Naive thymus-derived CD8-positive, alpha-beta T cell (primary cell): ENCODE measurements at regions not wholly inside any gene's neighbourhood (a gene's known extent, or its start where the extent isn't known, plus 50 kb on each side); places are given as distances from the start of the nearest gene placed in this dataset.

Experiments used
- ATAC-seq, 2 donors: fragments of 150-1000 bp; cut with Tn5 transposase in 1 of 2; sonication (Bioruptor Pico), chemical (Tn5 transposase) in 1 of 2; 1 replicate in 1 of 2; 2 replicates in 1 of 2; pipeline ENCODE4 v1.10.0; 2021; ENCODE audit warnings: mild to moderate bottlenecking in 2 of 2, moderate library complexity in 2 of 2
- POLR2A ChIA-PET: fragments of 350-600 bp; sonication (Branson Sonifier 250); formaldehyde crosslinking; loops from one replicate; lab custom pipeline; 2021; ENCODE audit warnings: antibody characterized with exemption; lab: Charles Lee
- DNase-seq, 10 donors: peaks; one replicate each; pipeline versions ENCODE4 v3.0.0 to v3.0.0-alpha.2; 2020 to 2022
- H3K27ac Mint-ChIP-seq, 10 donors: one replicate each; pipeline ENCODE4 v1.8.0; 2020 to 2022; ENCODE audit warnings: mild to moderate bottlenecking in 10 of 10, mixed read lengths in 10 of 10, moderate library complexity in 4 of 10, inconsistent platforms in 1 of 10
- H3K27me3 Mint-ChIP-seq, 5 donors: one replicate each; pipeline ENCODE4 v1.8.0; 2021 to 2022; ENCODE audit warnings: mixed read lengths in 5 of 5
- H3K36me3 Mint-ChIP-seq, 3 donors: one replicate each; pipeline ENCODE4 v1.8.0; 2020 to 2022; ENCODE audit warnings: mixed read lengths in 3 of 3, mild to moderate bottlenecking in 2 of 3, inconsistent platforms in 1 of 3
- H3K4me1 Mint-ChIP-seq, 4 donors: one replicate each; pipeline ENCODE4 v1.8.0; 2021 to 2022; ENCODE audit warnings: mixed read lengths in 4 of 4
- H3K4me3 Mint-ChIP-seq, 10 donors: one replicate each; pipeline ENCODE4 v1.8.0; 2020 to 2022; ENCODE audit warnings: mild to moderate bottlenecking in 10 of 10, mixed read lengths in 10 of 10, moderate library complexity in 6 of 10, inconsistent platforms in 1 of 10
- H3K9me3 Mint-ChIP-seq, 9 donors: one replicate each; pipeline ENCODE4 v1.8.0; 2020 to 2022; ENCODE audit warnings: mixed read lengths in 9 of 9, mild to moderate bottlenecking in 3 of 9, inconsistent platforms in 1 of 9, moderate library complexity in 1 of 9

- ATAC-seq (no peak), DNase-seq (no peak)
- no peaks in the 10 kb centered on the region for H3K36me3 Mint-ChIP-seq
- H3K9me3 Mint-ChIP-seq: no peaks in the 10 kb centered on the region
- H3K4me3 Mint-ChIP-seq: no peak overlapping the region
- H3K27me3 Mint-ChIP-seq: peaks cover 10 to 41% (median 20%) of the 10 kb centered on the region in 5 donors
- POLR2A ChIA-PET: no interaction called here
- H3K4me1 Mint-ChIP-seq: peaks cover 0 to 2% (median 0%) of the 10 kb centered on the region in 4 donors
- H3K27ac Mint-ChIP-seq: no peak overlapping the region
These were observed 52.3 kb upstream of the FAM89A start for GRCh38 chr1:231092380-231092779.

GRCh38 chr1:231091831-231092301 is 51.8 kb upstream of the FAM89A start:
- no peaks in the 10 kb centered on the region for H3K36me3 Mint-ChIP-seq
- H3K4me3 Mint-ChIP-seq: no peak overlapping the region
- no peak overlapping the region for H3K27ac Mint-ChIP-seq
- ATAC-seq (no peak), DNase-seq (peak in 7 of 10 donors; percentile 12 to 30 (median 21))
- peaks cover 10 to 41% (median 20%) of the 10 kb centered on the region in 5 donors for H3K27me3 Mint-ChIP-seq
- POLR2A ChIA-PET: no interaction called here
- peaks cover 0 to 2% (median 0%) of the 10 kb centered on the region in 4 donors for H3K4me1 Mint-ChIP-seq
- no peaks in the 10 kb centered on the region for H3K9me3 Mint-ChIP-seq

GRCh38 chr1:231091415-231091814 is 51.4 kb upstream of the FAM89A start:
- peaks cover 10 to 38% (median 19%) of the 10 kb centered on the region in 5 donors for H3K27me3 Mint-ChIP-seq
- no peak overlapping the region for H3K27ac Mint-ChIP-seq
- ATAC-seq: no peak
- H3K4me1 Mint-ChIP-seq: peaks cover 0 to 2% (median 0%) of the 10 kb centered on the region in 4 donors
- H3K36me3 Mint-ChIP-seq: no peaks in the 10 kb centered on the region
- no peak overlapping the region for H3K4me3 Mint-ChIP-seq
- DNase-seq: no peak
- POLR2A ChIA-PET: no interaction called here
- H3K9me3 Mint-ChIP-seq: no peaks in the 10 kb centered on the region
